ENCODE measurements at regions not wholly inside any gene's neighbourhood (a gene's known extent, or its start where the extent isn't known, plus 50 kb on each side); places are given as distances from the start of the nearest gene placed in this dataset.
"Not testable (repeated sequence)": the region's sequence is repeated elsewhere in the genome, so short reads cannot be mapped to it uniquely, and the experiment has no call there.

- DNase-seq = no peak
Measured at GRCh38 chr4:112952313-112952700, 97.1 kb upstream of the ANK2 start.

- no peak for DNase-seq
Measured at GRCh38 chr4:112953262-112953661, 96.2 kb upstream of the ANK2 start.

DNA sequence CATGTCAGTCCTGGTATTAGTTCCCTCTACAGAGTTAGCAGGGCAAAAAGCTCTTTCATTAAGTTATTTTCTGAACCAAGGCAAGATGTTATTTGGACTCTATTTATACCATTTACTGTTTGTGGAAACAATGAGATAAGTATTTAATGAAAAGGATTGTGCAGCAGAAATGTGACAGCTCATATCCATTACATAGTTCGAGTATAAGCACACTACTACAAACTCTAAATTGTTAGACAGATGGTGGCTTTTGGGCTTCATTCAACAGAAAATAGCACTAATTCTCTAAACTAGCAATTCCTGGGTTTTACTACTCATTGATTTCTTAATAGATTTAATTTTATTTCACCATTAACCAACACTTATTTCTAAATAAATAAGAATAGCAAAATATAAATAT, 95.2 kb upstream of the ANK2 start:
- no peak for DNase-seq

- DNase-seq = no peak
Measured at GRCh38 chr4:112956484-112956896, 93.0 kb upstream of the ANK2 start.

- DNase-seq = not testable (repeated sequence)
Measured at GRCh38 chr4:112957764-112958163, 91.7 kb upstream of the ANK2 start.

DNA sequence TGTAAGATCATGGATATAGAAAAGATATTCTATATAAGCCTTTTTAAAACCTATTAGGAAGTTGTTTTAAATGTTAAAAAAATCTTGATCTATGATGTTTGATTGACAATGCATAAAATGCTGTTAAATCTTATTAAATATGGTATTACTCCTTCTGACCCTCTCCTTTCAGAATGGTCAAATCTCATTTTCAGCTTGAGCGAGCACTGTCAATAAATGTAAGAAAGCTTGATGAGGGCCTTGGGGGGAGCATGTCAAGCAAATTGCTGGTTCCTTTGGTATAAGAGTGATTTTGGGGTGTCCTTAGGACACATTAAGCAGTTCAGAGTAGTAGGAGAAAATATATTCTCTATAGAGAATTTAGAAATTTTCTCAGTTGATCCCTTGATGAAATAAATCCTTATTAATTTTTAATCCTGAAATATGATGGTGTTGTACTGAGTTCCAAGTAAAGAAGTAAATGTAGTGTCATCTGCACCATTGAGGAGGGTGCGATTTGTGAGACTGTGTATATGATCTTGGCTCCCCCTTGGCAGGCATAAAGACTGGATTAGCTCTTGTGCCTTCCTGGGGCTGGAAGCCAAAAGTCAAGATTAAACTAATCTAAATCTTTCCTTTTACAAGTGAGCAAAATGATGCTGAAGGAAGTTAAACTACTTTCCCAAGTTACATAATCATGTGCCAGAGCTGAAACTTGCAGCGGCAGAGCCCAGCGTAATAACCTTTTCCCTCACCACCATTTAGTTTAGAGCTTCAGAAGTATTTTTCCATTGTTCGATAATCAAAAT, 82.6 kb upstream of the ANK2 start:
- no peak for DNase-seq

DNA sequence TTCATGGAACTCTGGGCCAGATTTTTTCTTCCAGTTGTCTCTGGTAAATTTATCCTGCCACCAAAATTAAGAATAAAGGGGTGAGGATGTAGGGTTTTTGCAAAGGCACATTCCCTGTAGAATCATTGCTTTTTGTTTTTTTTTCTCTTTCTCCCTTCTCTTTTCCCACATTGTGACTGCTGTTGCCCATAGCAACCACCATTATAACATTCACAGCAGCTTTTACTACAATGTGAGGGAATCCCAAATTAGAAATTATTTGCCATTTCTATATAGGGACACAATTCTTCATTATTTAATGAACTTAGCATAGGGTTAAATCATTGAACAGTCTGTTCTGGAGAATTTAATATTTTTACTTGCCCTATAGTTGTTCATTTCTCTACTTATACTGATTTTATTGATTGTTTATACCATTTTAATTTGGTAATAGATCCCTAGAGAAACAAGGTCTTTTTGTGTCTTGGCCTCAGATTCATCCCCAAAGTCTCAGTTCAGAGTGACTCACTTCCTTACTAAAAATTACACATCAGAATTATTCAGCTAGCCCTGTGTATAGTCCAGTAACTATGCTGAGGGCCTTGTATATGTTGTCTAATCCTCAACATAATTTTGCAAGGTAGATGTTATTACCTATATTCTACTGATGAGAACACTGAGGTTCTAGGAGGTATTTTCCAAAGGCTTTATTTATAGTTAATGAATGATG, 80.8 kb upstream of the ANK2 start:
- DNase-seq = no peak

DNA sequence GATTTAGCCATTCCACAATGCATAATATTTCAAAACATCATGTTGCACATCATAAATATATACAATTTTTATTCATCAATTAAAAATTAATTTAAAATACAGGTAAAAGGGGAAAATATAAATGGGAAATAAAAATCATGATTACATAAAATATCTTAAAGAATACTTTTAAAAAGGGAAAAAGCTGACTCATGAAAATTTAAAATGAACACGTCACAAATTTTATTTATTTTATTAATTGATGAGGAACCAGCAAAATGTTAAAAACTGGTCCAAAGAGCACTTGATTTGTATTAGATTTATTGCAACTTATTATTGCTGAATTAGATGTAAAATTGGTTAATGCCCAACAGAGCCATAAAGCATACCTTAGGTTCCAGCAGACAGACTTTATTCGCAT, 78.5 kb upstream of the ANK2 start:
- DNase-seq = no peak

- DNase-seq = peak in 1 of 2 experiments; percentile 23
Measured at GRCh38 chr4:112973750-112974251, 75.7 kb upstream of the ANK2 start.

DNA sequence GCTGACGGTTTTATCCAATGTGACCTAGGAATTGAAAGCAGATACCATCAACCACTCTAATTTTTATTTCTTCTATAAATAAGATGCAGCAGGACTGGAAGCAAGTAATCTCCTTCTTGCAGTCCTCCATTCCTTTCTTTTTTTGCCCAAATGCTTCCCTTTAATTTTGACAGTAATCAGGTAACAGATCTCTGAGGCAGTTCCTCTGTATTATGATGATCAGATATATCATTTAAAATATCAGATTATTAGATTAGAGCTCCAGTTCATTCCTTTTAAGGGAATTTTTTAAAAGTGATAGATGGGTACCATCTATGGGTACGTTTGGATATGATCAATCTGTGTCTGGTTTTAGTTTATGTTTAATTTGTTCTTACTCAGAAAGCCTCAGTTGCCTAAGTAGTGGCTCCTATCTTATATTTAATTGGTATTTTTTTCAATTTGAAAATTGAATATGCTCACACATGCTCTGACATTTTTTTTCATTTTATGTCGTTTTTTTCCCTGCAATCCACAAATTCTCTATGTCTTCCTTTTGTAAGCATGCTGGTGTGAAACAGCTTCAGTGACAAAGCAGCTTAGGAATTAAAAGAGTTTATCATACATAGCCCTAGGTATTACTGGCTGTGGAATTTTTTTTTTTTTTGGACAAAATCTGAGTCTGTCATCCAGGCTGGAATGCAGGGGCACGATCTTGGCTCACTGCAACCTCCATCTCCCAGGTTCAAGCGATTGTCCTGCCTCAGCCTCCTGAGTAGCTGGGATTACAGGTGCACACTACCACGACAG, 73.7 kb upstream of the ANK2 start:
- no peak for DNase-seq

DNA sequence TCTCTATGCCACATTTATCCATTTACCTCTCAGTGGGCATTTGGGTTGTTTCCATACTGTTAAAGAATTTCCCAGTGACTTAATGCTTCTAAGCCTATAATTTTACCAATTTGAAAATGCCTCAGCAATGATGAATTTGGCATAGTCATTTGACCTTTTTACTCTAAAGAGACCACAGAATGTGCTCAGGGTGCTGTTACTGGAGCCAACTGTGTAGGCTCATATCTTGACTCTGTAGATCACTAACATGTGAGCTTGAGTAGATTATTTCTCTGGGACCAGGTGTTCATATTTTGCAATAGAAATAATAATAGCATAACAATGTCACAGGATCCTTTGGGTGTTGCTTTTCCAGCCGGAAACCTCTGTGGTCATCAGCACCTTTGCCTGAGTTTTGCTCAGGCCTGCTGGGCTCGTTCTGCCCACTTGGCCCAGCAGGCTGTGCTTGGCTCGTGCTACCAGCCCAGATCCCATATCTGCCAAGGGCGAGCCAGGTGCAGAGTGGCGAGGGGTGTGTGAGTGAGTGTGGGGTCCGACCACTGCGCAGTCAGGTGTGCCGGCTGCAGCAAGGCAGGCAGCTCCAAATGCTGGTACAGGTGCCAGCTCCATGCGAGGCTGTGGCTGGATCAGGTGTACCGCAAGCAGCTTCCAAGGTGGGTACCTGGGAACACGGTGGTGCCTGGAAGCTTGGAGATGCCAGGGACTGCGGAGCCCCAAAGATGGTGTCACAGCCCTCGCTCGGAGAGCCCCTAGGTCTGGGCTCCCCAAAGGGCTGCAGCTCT, 70.6 kb upstream of the ANK2 start:
- no peak for DNase-seq

DNA sequence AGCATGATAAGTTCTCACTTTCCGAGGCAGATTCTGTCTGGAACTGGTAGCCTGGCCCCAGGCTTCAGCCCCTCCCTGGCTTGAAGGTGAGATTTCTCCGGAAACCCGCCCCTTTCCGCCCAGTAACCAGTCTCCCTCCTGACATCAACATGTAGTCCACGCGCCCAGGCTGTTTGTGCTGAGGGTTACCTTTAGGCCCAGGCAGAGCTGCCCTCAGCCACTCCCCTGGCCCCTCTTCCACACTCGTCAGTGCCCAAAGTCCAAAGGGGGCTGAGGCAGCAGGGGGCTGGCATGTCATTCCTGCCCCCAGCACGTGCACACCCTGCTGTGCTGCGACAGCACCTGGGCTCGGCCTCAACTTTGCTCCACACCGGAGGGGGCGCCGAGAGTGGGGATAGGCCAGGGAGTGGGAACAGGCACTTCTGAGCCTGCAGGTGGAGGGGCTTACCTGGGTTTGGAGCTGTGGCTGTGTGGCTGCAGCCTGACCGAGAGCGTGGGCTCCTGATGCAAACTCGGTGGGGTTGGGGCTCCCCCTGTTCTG, 69.5 kb upstream of the ANK2 start:
- DNase-seq = no peak

DNA sequence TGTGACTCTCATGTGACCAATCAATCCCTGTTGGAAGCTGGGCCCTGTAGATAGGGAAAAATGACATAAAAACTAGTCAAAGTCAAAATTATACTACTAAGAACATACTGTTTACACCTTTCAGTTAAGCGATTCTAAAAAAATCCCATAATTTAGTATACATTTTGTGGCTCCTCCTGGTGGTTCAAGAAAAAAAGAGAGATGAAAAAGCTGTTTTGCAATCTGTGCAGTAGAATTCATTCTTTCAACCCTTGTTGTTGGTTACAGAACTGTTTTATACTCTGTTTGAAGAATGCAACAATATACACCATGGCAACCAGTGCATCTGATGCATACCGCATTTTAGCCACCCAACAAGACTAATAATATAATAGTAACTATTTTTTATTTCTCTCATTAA, 66.8 kb upstream of the ANK2 start:
- DNase-seq = no peak

DNA sequence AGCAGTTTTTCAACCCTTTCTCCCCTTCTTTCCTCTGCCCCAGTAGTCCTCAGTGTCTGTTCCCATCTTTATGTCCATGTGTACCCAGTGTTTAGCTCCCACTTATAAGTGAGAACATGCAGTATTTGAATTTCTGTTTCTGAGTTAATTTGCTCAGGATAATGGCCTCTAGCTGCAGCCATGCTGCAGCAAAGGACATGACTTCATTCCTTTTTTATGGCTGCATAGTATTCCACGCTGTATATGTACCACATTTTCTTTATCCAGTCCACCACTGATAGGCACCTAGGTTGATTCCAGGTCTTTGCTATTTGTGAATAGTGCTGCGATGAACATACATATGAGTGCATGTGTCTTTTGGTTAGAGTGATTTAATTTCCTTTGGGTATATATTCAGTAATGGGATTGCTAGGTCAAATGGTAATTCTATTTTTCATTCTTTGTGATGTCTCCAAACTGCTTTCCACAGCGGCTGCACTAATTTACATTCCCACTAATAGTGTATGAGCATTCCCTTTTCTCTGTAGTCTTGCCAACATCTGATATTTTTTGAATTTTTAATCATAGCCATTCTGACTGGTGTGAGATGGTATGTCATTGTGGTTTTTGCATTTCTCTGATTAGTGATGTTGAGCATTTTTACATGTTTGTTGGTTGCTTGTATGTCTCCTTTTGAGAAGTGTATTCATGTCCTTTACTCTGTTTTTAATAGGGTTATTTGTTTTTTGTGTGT, 54.6 kb upstream of the ANK2 start:
- no peak for DNase-seq
